ENCODE measurements at regions not wholly inside any gene's neighbourhood (a gene's known extent, or its start where the extent isn't known, plus 50 kb on each side); places are given as distances from the start of the nearest gene placed in this dataset.

DNA sequence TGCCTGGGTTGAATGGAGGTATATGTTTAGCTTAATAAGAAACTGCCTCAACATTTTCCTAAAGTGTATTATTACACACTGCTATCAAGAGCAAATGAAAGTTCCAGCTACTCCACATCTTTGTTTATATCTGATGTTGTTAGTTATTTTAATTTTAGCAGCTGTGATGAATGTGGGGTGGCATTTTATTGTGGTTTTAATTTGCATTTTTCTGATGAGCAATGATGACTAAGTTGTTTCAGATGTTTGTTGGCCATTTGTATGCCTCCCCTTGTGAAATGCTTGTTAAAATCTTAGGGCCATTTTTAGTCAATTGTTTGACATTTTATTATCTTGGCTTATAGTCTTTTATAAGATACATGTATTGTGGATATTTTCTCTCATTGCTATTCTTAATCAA is 260.4 kb upstream of the SLCO3A1 start:
- TF ChIP-seq, protein P1, sequence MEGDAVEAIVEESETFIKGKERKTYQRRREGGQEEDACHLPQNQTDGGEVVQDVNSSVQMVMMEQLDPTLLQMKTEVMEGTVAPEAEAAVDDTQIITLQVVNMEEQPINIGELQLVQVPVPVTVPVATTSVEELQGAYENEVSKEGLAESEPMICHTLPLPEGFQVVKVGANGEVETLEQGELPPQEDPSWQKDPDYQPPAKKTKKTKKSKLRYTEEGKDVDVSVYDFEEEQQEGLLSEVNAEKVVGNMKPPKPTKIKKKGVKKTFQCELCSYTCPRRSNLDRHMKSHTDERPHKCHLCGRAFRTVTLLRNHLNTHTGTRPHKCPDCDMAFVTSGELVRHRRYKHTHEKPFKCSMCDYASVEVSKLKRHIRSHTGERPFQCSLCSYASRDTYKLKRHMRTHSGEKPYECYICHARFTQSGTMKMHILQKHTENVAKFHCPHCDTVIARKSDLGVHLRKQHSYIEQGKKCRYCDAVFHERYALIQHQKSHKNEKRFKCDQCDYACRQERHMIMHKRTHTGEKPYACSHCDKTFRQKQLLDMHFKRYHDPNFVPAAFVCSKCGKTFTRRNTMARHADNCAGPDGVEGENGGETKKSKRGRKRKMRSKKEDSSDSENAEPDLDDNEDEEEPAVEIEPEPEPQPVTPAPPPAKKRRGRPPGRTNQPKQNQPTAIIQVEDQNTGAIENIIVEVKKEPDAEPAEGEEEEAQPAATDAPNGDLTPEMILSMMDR (conservative IDR thresholded peaks at IDR 0.05 in 1 of 2, IDR thresholded peaks at IDR 0.05 in 1 of 2; ENCODE audit: low read depth in 1 of 2, low read length in 2 of 2) = no peak
- TF ChIP-seq EZH2 (IDR thresholded peaks at IDR 0.05; ENCODE audit: low read length, missing control alignments) = no peak
